Smooth muscle cell (in vitro differentiated cells): ENCODE measurements at regions not wholly inside any gene's neighbourhood (a gene's known extent, or its start where the extent isn't known, plus 50 kb on each side); places are given as distances from the start of the nearest gene placed in this dataset.

ENCODE experiments used
- DNase-seq: peaks from one replicate; lab custom pipeline; 2025; ENCODE audit not compliant: unreplicated experiment; lab: John Stamatoyannopoulos, UW
- H2AFZ ChIP-seq: fragments of 200-600 bp; sonication (generic); 2 replicates; pipeline ENCODE4 v1.6.0; 2016; ENCODE audit warnings: antibody characterized with exemption, low read depth, mild to moderate bottlenecking
- H3F3A ChIP-seq: fragments of 200-600 bp; sonication (generic); 2 replicates; pipeline ENCODE4 v1.6.0; 2017; ENCODE audit warnings: antibody characterized with exemption, low read depth
- H3K27ac ChIP-seq: fragments of 200-600 bp; sonication (generic); 2 replicates; pipeline ENCODE4 v1.5.1; 2016; ENCODE audit warnings: low read depth, mild to moderate bottlenecking
- H3K27me3 ChIP-seq: fragments of 200-600 bp; sonication (generic); 2 replicates; pipeline ENCODE4 v1.6.1; 2016; ENCODE audit warnings: low read depth, mild to moderate bottlenecking
- H3K36me3 ChIP-seq: fragments of 200-600 bp; sonication (generic); 2 replicates; pipeline ENCODE4 v1.5.1; 2016; ENCODE audit warnings: low read depth
- H3K4me1 ChIP-seq: fragments of 200-600 bp; sonication (generic); 2 replicates; pipeline ENCODE4 v1.5.1; 2016; ENCODE audit warnings: low read depth
- H3K4me2 ChIP-seq: fragments of 200-600 bp; sonication (generic); 2 replicates; pipeline ENCODE4 v1.6.0; 2016; ENCODE audit warnings: mild to moderate bottlenecking
- H3K4me3 ChIP-seq: fragments of 200-600 bp; sonication (generic); 2 replicates; pipeline ENCODE4 v1.5.1; 2016; ENCODE audit warnings: mild to moderate bottlenecking
- H3K79me2 ChIP-seq: fragments of 200-600 bp; sonication (generic); 2 replicates; pipeline ENCODE4 v1.6.0; 2016; ENCODE audit warnings: low read depth, mild to moderate bottlenecking
- H3K9ac ChIP-seq: fragments of 200-600 bp; sonication (generic); 2 replicates; pipeline ENCODE4 v1.6.0; 2016; ENCODE audit warnings: low read depth
- H3K9me3 ChIP-seq: fragments of 200-600 bp; sonication (generic); replicated peaks from 2 replicates; pipeline ENCODE4 v1.5.1; 2016; ENCODE audit warnings: low read depth
- H4K20me1 ChIP-seq: fragments of 200-600 bp; sonication (generic); 2 replicates; pipeline ENCODE4 v1.6.0; 2016; ENCODE audit warnings: low read depth
- WGBS: methylation state at CpG from one replicate; pipeline ENCODE4 v1.1.7; 2016; ENCODE audit warnings: low lambda C conversion rate; 5-methylcytosine and 5-hydroxymethylcytosine counted together
- TF ChIP-seq, protein P1 (sequence below): fragments of 200-600 bp; sonication (generic); IDR thresholded peaks from 2 replicates; pipeline ENCODE4 v1.5.1; 2017; ENCODE audit warnings: borderline replicate concordance, mild to moderate bottlenecking, antibody characterized with exemption; ENCODE audit not compliant: insufficient read depth, poor library complexity, severe bottlenecking

- peaks cover 14% of the 10 kb centered on the region for H3K4me1 ChIP-seq
- peak overlapping the region; percentile 95 for H3K27ac ChIP-seq
- peak overlapping the region; percentile 77 for H3K9ac ChIP-seq
- peaks cover 4% of the 10 kb centered on the region for H3F3A ChIP-seq
- no peaks in the 10 kb centered on the region for H3K36me3 ChIP-seq
- TF ChIP-seq, protein P1, sequence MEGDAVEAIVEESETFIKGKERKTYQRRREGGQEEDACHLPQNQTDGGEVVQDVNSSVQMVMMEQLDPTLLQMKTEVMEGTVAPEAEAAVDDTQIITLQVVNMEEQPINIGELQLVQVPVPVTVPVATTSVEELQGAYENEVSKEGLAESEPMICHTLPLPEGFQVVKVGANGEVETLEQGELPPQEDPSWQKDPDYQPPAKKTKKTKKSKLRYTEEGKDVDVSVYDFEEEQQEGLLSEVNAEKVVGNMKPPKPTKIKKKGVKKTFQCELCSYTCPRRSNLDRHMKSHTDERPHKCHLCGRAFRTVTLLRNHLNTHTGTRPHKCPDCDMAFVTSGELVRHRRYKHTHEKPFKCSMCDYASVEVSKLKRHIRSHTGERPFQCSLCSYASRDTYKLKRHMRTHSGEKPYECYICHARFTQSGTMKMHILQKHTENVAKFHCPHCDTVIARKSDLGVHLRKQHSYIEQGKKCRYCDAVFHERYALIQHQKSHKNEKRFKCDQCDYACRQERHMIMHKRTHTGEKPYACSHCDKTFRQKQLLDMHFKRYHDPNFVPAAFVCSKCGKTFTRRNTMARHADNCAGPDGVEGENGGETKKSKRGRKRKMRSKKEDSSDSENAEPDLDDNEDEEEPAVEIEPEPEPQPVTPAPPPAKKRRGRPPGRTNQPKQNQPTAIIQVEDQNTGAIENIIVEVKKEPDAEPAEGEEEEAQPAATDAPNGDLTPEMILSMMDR: no peak
- H3K9me3 ChIP-seq: no peaks in the 10 kb centered on the region
- H4K20me1 ChIP-seq: no peaks in the 10 kb centered on the region
- no peaks in the 10 kb centered on the region for H3K79me2 ChIP-seq
- peak overlapping the region; percentile 78 for H3K4me2 ChIP-seq
- H3K27me3 ChIP-seq: peaks cover 7% of the 10 kb centered on the region
- no peak overlapping the region for H2AFZ ChIP-seq
- DNase-seq: no peak
- WGBS: 42% methylated on average over 8 of the region's 8 CpGs
- no peak overlapping the region for H3K4me3 ChIP-seq
Measured at GRCh38 chr20:46814366-46815232, 80.0 kb upstream of the EYA2 start.

DNA sequence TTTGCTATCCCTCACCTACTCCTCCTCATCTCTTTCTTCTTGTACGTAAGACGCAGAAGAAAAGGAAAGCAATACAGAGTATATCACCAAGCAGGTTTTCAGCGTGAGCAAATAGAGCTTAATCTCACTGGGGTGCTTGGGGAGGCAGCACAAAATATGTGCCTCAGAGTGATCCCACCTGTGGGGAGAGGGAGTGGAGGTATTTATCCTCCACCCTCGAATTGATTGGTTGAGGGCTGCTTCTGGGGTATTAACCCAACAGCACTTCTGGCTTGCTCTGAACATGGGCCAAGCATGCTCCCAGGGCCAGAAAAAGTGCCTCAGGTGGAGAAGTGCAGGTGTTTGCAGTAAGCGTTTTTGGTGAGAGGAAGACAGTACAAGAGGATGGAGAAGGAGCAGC, 78.5 kb upstream of the EYA2 start:
- peaks cover 7% of the 10 kb centered on the region for H3K27me3 ChIP-seq
- no peaks in the 10 kb centered on the region for H4K20me1 ChIP-seq
- H3K27ac ChIP-seq: peak overlapping the region; percentile 95
- no peaks in the 10 kb centered on the region for H3K79me2 ChIP-seq
- H3K4me2 ChIP-seq: no peak overlapping the region
- TF ChIP-seq, protein P1: no peak
- H3F3A ChIP-seq: peaks cover 4% of the 10 kb centered on the region
- WGBS: 83% methylated on average over 5 of the region's 5 CpGs
- no peak overlapping the region for H3K9ac ChIP-seq
- H3K4me3 ChIP-seq: no peak overlapping the region
- DNase-seq: no peak
- H3K9me3 ChIP-seq: no peaks in the 10 kb centered on the region
- no peaks in the 10 kb centered on the region for H3K36me3 ChIP-seq
- no peak overlapping the region for H2AFZ ChIP-seq
- peaks cover 14% of the 10 kb centered on the region for H3K4me1 ChIP-seq

DNA sequence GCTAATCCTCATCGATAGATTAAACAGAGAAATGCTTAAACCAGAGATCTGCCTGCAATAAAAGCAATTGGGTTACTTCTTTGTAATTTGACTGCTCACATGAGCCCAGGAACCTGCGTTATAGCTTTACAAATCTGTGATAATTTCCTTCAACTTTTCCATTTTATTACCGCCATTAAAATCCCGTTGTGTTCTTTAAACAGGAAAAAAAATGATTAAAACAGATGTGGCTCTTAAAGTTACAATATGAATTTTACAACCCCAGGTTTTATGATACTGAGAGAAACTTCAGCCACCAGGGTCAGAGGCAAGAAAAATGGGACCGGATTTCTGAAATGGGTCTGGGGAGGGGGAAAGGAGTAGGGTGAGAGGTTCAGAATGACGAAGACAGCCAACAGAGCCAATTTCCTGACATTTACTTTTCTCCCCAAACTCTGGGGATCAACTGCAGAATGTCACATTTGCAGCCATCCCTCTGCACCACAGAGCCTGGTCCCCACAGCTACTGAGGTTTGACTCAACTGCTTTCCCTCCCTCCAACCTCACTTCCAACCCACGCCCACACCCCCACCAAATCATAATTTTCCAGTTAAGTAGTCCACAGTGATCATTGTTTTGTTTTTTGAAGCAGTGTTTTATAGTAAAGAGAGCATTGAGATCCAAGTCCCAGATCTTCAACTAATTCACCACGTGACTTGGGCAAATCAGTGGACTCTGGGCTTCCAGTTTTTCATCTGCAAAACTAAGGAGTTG, 77.6 kb upstream of the EYA2 start:
- H3K27ac ChIP-seq: no peak overlapping the region
- H3K4me3 ChIP-seq: no peak overlapping the region
- no peaks in the 10 kb centered on the region for H4K20me1 ChIP-seq
- no peak overlapping the region for H2AFZ ChIP-seq
- no peak overlapping the region for H3K4me2 ChIP-seq
- WGBS: 71% methylated on average over 8 of the region's 8 CpGs
- no peaks in the 10 kb centered on the region for H3K27me3 ChIP-seq
- H3F3A ChIP-seq: peaks cover 4% of the 10 kb centered on the region
- H3K9ac ChIP-seq: no peak overlapping the region
- no peaks in the 10 kb centered on the region for H3K36me3 ChIP-seq
- peaks cover 14% of the 10 kb centered on the region for H3K4me1 ChIP-seq
- TF ChIP-seq, protein P1: no peak
- no peak for DNase-seq
- H3K79me2 ChIP-seq: no peaks in the 10 kb centered on the region
- no peaks in the 10 kb centered on the region for H3K9me3 ChIP-seq
